Activated naive CD4-positive, alpha-beta T cell treated with Interleukin-2 at 50 U/mL for 16 hours (primary cell): ENCODE measurements at regions not wholly inside any gene's neighbourhood (a gene's known extent, or its start where the extent isn't known, plus 50 kb on each side); places are given as distances from the start of the nearest gene placed in this dataset.

Source experiments
- DNase-seq: peaks from one replicate; pipeline ENCODE4 v3.0.0-alpha.2; 2020

DNA sequence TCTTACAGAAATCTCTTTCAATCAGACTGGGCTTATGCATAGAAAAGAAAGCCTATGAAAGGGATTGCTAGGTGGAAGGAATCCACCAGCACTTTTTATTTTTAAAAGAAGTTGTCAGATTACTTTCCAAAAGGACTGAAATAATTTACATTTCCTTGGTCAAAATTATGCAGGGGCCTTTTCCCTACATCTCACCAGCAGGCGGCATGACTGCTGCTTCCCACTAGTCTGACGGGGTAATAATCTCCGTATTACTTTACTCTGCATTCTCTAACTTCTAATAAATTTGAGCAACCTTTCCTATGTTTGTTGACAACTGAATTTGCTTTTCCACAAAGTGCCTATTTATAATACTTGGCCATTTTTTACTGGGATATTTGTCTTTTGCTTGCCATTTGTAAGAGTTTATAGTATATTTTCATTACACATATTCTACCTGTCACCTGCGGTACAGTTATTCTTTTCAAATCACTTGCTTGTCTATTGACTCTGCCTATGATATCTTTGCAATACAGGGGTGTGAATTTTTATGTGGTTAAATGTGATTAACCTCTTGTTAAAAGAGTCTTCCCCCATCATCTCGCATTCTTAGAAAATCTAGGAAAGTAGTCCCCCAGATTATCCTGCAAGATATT, 51.9 kb upstream of the USP47 start:
- peak; percentile 16 for DNase-seq

DNA sequence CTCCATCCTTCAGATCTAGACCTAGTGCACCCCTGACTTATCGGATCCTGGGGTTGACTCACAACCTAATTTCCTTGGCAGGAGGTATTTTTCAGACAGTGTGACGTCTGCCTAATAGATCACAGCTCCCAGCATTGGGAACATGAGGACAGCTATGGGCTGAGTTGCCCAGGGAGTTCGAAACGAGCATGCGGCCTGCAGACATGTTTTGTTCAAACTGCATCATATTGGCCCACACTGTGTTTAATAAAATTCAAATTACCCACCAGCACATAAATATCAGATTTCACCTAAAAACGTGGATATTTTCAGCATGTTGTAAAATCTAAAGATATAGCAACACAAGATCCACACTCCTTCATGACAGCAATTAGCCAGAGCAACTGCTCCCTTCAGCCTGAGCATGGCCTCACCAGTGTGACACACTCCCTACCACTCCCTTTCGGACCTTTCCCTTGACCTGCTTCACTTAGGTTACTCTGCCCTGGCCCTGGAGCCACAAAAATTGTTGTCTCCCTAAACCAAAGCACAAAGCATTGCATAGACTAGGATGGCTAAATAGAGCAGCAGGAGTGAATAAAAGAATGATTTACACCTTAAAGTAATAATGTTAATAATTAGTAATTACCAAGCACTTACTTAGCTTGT, 53.6 kb upstream of the USP47 start:
- no peak for DNase-seq

DNA sequence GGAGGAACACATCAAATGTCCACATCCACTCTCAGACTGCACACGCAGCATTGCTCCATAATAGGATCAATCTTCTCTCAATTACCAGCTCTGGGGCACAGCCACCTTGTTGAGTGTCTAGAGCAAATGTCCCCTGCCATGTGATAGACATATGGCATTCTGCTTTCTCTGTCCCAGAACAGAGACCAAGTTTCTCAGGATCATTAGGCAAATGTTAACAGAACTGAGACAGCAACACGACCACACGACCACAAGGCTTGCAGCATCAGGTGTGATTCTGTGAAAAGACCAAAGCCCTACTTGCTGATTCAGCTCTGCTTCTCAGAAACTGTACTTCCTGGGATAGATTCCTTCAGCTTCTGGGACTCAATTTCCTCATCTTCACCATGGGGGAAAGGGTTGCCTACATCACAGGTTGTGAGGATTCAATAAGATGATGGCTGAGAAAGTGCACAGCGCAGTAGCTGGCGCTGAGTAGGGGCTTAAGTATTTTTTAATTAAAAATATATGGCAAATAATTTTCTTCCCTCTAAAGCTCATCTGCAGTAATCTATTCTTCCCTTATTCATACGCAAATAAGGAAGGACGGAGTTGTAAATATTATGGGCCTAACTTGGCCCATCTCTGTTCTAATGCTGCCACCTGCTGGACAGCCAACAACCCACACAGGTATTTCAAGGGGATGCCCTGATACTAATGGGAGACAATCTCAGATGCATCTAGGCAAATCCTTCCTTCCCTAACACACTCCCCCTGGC, 54.3 kb upstream of the USP47 start:
- peak; percentile 68 for DNase-seq

DNA sequence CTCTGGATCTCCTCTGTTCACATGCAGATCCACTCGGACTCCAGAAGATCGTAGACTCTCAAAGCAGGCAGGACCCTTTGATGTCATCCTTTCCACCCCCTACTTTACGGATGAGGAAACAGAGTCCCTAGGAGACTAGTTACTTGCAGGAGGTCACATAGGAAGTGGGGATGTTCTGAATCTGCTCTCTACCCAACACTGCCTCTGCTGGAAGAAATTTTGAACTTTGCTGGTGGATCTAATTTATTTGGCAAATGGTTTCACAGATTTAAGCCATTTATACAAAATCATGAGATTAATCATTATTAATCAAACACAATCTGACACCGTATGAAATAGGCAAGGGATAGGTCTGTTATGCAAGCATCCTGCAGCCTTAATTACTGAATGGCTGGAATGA, 55.0 kb upstream of the USP47 start:
- no peak for DNase-seq

DNA sequence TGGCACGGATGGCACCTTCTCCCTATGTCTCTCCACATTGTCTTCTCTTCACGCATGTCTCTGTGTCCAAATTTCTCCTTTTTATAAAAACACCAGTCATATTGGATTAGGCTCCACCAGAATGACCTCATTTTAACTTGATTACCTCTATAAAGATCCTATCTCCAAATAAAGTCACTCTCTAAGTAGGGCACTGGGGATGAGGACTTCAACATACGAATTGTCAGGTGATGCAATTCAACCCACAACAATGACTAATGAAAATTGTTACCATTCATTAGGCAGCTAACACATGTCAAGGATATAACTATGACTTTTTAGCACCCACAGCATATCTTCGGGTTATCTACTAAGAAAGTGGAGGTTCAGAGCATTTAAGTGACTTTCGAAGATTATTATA, 55.5 kb upstream of the USP47 start:
- no peak for DNase-seq

DNA sequence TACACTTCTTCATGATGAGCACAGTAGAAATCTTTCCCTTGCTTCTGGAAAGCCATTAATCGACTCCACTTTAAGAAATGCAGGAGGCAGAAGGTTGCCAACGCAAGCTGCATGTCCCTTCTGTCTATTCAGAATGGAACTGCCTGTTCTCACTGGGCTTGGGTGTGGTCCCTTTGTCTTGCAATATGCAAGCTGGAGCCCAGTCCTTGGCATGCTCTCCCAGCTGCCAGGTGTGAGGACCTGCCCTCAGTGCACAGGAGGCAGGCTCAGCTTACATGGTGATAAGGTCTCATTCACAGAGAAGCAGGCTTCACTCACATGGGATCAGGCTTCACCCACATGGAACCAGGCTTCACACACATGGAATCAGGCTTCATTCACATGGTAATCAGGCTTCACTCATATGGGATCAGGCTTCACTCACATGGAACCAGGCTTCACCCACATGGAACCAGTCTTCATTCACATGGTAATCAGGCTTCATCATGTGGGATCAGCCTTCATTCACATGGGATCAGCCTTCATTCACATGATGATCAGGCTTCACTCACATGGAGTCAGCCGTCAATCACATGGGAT, 59.2 kb upstream of the USP47 start:
- no peak for DNase-seq

DNA sequence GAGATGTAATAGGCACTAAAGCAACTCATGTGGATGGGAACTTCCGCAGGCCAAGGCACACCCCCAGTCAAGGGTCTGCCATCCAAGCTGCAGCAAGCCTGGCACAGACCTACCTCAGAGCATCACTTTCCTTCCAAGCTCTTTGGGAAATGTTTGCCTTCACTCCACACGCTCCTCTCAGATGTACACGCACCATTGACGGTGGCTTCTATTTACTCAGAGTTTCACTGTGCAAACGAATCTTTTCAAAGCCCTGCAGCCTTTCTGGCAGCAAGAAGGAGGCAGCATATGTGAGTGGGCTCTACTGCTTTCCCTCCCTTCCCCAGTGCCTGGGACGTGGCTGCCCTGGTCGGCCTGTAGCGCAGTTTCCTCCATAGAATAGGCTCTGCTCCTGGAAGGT, 60.9 kb upstream of the USP47 start:
- no peak for DNase-seq

DNA sequence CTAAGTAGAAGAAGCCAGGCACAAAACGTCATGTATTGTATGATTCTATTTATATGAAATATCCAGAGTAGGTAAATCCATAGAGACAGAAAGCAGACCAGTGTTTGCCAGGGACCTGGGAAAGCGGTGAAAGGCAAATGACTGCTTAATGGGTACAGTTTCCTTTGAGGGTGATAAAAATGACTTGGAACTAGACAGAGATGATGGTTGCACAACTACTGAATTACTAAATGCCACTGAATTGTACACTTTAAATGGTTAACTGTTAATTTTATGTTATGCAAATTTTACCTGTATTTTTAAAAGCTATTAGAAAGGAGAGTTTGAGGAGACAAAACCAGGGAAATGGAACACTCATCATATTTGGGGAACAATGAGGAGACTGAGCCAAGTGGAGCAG, 61.8 kb upstream of the USP47 start:
- no peak for DNase-seq

DNA sequence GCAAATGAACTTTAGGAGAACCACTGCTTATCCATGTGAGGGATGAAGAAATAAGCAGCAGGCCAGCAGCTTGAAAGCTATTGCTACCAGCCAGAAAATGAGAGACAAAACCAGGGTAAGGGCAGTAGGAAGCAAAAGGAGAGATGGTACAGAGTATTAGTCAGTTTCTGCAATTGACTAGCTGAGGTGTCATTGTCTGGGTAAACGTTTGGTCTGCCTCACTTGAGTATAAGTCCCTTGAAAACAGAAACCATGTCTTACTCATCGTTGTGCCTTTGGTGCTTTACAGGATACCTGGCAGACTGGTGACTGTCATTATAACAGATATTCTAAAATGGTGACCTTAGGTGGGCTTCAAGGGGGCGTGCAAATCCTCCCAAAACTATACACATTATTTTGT, 63.9 kb upstream of the USP47 start:
- no peak for DNase-seq

DNA sequence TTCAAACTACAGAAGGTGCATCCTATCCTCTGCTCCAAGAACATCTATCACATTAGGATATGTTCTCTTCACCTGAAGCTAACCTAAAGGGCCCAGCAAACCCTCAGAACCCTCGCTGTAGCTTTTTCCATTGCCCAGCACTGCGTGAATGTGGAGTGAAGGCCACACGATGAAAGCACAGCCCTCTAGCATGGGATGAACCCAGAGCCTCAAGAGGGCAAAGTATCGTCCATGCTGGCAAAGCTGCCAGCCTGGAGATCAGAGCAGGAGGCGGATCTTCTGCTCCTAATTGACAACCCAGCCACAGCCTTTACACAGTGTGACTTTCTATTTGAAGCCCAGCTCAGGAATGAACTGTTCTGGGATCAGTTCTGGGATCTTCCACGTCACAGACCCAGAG, 65.1 kb upstream of the USP47 start:
- no peak for DNase-seq

DNA sequence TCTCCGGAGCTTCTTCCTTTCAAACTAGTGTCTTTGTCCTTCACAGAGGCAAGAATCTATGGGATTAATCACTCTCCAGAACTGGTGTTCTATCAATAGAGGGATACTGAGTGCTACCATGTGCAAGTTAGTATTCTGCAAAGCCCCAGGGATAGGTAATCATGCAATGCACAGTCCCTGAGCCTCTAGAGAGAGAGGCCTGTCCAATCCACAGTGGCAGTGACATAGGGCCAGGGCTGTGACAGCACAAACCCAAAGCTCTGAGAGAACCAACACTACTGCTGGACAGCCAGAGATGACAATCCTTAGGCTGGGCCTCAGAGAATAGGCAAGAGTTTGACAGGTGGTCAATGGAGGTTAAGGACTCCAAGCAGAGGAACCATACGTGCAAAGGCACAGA, 66.8 kb upstream of the USP47 start:
- no peak for DNase-seq

DNA sequence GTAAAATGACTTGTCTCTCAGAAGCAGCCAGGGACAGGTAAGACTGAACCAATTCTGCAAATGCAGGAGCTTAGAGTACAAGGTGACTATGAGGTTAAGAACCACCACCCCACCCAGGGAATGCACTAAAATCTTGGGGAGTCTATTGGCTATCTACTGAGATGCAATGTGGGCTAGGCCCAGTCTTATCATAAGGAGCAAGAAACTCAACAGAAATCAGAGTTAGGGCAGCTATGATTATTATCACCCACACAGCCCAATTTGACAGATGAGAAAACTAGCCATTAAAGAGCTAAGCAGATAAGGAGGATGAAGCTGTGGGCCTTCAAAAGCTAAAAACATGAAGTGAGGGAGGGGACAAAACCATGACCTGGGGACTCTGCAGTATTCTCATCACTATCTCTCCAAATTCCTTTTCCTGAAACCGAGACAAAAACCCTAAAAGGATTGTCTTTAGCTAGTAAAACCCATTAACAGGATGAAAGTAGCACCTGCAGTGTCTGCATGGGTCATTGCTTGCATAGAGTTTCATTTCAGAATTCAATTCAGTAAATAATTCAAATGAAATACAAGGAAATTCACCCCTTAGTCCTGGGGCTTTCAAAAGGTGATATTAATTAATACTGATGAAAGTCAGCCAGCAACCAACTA, 68.8 kb upstream of the USP47 start:
- DNase-seq, result no peak

DNA sequence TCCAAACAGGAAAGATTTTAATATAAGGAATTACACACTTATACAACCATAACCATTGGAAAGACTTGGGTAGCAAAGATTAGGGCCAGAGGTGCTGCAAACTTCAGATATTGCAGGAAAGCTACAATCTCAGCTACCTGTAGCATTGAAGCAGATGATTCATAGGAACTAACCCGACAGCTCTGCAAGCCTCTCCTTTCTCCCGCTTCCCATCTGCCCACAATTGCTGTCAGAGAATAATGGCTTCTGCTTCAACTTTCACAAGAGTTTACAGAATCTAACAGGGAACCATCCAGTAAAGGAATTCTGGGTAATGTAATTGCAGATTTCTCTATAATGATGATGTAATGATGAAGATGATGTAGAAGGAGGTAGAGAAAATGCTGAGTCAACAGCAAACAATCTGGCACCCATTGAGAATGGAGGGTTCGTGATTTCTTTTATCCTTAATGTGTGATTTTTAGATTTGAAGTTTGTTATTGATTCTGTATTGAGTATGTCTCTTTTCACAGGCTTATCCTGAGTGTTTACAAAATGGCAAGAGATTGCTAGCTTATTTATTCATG, 70.8 kb upstream of the USP47 start:
- no peak for DNase-seq

DNA sequence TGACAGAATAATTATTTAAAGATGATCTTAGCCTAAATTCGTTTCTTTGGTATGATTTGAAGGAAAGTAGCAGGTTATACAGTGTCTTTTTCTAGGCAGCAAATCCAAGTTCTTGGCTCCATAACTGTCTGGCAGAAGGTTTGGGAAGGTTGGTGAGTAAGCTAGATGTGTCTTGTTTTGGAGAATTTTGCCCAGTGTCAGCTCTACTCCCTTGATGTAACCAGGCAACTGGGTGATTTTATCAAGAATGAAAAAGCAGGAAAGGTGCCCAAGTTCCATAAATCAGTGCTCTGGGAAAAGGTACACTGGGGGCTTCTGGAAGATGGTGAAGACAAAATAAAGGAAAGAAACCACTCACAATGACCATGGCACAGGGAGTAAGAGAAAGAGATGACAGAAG, 71.5 kb upstream of the USP47 start:
- DNase-seq, result no peak

DNA sequence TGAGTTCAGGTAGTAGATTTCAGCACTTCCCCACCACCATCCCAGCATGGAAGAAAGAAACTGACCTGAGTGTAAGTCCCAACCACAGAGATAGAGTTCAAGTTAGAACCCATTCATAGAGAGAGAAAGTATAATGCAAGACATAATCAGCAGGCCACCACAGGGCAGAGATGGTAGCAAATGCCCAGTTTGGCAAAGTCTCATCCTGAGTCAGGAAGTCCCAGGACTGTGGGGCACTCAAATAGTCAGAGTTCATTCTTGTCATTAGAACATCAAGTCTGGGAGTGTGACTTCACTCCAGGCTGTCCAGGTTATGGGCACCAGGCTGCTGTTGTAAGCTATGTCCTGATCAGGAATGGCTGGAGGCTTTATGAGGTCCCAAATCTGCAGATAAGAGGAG, 72.0 kb upstream of the USP47 start:
- no peak for DNase-seq

DNA sequence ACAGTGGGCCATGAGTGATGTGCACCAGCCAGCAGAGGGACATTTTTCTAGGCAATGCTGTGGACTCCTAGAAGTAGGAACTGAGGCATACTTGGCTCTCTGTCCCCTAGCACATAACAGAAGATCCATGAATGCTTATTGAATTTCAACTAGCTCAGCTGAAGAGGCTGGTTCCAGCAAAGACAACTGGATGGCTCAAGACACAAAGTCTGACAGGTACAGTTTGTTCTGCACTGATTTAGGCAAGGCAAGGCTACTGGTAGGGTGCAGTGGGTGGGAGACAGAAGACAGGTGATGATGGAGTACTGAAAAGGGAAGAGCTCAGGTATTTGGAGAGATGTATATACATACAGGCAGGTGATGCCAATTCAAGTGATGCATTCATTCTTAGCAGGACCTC, 72.4 kb upstream of the USP47 start:
- DNase-seq, result no peak

DNA sequence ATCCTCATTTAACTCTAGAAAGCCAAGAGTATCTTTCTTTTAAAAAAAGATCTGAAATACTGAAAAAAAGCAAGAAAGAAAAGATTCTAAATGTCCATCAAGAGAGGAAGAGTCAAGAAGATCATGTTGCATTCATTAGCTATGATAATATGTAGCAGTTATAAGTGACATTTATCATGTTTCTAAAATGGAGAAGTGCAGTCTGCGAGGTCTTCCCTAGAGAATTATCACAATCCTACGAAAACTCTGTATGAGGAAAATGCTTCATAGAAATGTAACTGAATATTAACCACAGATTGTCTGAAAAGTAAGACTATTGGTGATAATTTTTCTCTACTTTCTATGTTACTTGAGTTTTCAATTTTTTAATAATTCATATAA, 77.4 kb upstream of the USP47 start:
- DNase-seq, result no peak

DNA sequence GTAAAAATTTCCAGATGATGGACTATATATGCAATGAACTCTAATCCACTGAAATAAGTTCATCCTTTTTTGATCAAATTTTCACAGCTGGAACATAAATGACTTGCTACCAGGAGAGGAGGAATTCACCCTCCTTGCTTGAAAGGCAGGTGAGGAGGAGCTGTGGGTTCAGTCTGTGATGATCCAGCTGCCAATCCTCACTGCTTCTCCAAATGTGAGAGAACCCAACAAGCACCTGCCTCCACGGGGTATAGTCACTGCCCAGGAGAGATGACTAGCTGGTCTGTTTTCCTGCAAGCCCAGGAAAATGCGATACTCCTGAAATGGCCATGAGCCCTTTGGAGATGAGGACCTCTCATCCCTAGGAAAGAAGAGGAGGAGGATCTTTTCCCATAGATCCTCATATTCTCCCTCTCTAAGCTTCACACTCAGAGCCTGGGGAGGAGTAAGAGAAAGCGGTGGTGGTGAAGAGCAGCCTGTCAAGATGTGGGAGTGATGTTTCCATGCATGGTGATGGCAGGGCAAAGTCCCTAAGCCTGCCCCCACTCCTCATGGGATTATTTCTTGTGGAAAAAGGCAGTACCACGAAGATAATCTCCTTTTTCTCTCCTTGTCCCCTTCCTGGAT, 77.9 kb upstream of the USP47 start:
- no peak for DNase-seq

DNA sequence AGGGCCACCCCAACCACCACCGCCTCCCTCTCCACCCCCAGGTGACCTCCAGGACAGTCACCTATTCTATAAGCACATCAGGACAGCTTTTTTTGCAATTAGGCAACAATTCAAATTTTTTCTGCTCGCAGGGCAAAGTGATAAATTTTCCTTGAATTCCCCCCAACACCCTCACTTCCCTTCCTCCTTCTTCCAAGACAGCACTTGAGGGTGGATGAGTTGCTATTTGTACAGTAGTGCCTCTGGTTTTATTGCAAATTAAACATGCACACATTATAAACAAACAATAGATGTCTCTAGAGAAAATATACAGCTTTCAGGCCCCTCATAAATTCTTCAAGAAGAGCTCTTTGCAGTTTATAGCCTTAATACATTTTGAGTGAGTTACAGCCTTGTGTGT, 80.9 kb upstream of the USP47 start:
- DNase-seq, result no peak

DNA sequence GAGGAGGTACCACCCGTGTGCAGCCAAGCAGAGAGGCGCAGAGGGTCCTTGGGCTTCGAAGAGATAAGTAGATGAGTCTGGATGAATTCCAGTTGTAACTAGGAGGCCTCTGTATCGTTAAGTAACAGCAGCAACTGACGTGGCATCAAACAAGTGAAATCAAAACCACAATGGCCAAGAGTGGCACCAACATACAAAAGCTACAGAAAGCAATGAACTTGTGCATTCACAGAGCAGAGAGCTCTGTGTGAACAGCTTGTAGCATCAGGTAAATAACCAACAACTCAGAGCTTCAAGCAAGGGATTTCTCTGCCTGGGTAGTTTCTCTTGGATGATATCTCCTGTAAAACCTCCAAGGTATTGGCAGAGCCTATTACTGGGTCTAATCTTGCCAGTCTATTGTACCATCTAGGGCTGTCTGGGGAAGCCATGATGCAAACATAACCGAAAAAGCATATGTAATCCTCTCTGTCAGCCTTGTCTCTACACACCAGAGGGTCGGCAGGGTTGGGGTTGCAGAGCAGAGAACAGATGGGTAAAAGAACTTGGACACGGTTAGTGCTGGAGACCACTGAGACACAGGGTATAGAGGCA, 83.1 kb upstream of the USP47 start:
- DNase-seq, result no peak

DNA sequence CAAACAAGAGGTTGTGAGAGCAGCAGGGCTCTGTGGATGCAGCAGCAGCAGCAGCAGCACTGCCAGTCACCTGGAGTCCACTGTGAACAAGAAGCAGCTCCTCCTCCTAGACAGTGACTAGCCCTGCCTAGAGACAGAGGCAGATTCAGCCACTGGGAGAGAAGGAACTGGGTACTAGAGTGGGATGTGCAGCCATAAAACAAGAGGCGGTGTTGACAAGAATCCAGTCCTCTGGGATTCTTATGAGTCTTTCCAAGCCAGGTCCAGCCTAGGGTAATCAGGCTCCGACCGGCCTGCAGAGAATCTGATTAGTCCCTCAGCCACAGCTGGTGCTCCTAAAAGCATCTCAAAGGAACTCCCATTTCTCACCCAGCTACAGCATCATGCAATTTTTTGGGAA, 83.9 kb upstream of the USP47 start:
- DNase-seq, result no peak

DNA sequence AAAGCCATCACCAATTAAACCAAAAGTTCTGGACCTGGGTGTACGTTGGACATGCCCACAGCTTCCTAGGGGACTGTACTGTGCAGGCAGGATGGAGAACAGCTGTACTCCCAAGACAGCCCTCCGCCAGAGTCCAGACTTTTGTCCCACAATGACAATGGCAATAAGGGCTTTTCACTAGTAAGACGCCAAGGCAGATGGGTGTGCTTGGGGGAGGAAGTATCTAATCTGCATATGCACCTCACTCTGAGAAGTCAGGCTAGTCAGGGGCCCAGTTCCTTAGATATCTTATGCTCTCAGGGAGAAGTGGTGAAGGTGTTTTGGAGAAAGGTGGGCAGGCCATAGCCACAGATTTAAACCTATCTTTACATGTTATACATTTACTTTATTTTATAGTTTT, 85.1 kb upstream of the USP47 start:
- DNase-seq, result no peak
